Vagina (tissue), 2 donors: ENCODE measurements at regions not wholly inside any gene's neighbourhood (a gene's known extent, or its start where the extent isn't known, plus 50 kb on each side); places are given as distances from the start of the nearest gene placed in this dataset.

Source experiments
- DNase-seq, 2 donors: peaks; one replicate each; pipeline ENCODE4 v3.0.0-alpha.2; 2017; ENCODE audit errors: extremely low spot score in 2 of 2
- H3K27ac ChIP-seq: fragments of 200-600 bp; sonication (generic); one replicate; pipeline ENCODE4 v1.5.1; 2019
- H3K27me3 ChIP-seq: fragments of 200-600 bp; sonication (generic); one replicate; pipeline ENCODE4 v1.5.1; 2019
- H3K36me3 ChIP-seq, 2 donors: fragments of 200-600 bp; sonication (generic); one replicate each; pipeline ENCODE4 v1.5.1; 2017 to 2019
- H3K4me1 ChIP-seq: fragments of 200-600 bp; sonication (generic); one replicate; pipeline ENCODE4 v1.5.1; 2019
- H3K4me3 ChIP-seq, 2 donors: fragments of 200-600 bp; sonication (generic); 1 replicate in 1 of 2; 2 replicates in 1 of 2; pipeline ENCODE4 v1.5.1; 2016 to 2019
- H3K9me3 ChIP-seq: fragments of 200-600 bp; sonication (generic); one replicate; pipeline ENCODE4 v1.5.1; 2019
- POLR2A ChIP-seq, 2 donors: fragments of 450-650 bp; IDR thresholded peaks; one replicate each; pipeline ENCODE4 v1.6.1; 2017; ENCODE audit warnings: antibody characterized with exemption in 2 of 2, mild to moderate bottlenecking in 2 of 2, moderate library complexity in 2 of 2
- POLR2AphosphoS5 ChIP-seq, 2 donors: sonication (generic); formaldehyde crosslinking; IDR thresholded peaks; one replicate each; pipeline ENCODE4 v1.9.0; 2017; ENCODE audit warnings: antibody characterized with exemption in 2 of 2, mild to moderate bottlenecking in 2 of 2, low read depth in 1 of 2; ENCODE audit not compliant: insufficient read depth in 1 of 2
- intact Hi-C: fragments of 100-400 bp; cut with DNase I; formaldehyde crosslinking; loops from one replicate; pipeline ENCODE4 v1.15.1; 2023
- TF ChIP-seq, protein P1 (sequence below), 3 experiments: fragments of 450-650 bp in 2 of 3; fragments of 200-600 bp in 1 of 3; sonication (generic) in 1 of 3; IDR thresholded peaks; one replicate each; pipeline ENCODE4 v1.5.1; 2017 to 2019; ENCODE audit warnings: antibody characterized with exemption in 3 of 3, mild to moderate bottlenecking in 2 of 3, moderate library complexity in 2 of 3

- no peak for DNase-seq
- Histone ChIP-seq H3K9me3 (no peaks in the 10 kb centered on the region), H3K4me1 (no peaks in the 10 kb centered on the region), H3K4me3 (no peak overlapping the region), H3K27me3 (no peaks in the 10 kb centered on the region), H3K27ac (no peak overlapping the region), H3K36me3 (no peaks in the 10 kb centered on the region)
- intact Hi-C loops, result no loop called here
- no peak for TF ChIP-seq POLR2AphosphoS5 (IDR thresholded peaks at IDR 0.05; ENCODE audit: insufficient read depth in 1 of 2, low read depth in 1 of 2)
- TF ChIP-seq, protein P1, sequence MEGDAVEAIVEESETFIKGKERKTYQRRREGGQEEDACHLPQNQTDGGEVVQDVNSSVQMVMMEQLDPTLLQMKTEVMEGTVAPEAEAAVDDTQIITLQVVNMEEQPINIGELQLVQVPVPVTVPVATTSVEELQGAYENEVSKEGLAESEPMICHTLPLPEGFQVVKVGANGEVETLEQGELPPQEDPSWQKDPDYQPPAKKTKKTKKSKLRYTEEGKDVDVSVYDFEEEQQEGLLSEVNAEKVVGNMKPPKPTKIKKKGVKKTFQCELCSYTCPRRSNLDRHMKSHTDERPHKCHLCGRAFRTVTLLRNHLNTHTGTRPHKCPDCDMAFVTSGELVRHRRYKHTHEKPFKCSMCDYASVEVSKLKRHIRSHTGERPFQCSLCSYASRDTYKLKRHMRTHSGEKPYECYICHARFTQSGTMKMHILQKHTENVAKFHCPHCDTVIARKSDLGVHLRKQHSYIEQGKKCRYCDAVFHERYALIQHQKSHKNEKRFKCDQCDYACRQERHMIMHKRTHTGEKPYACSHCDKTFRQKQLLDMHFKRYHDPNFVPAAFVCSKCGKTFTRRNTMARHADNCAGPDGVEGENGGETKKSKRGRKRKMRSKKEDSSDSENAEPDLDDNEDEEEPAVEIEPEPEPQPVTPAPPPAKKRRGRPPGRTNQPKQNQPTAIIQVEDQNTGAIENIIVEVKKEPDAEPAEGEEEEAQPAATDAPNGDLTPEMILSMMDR (IDR thresholded peaks at IDR 0.05), result no peak
- no peak for TF ChIP-seq POLR2A (IDR thresholded peaks at IDR 0.05)
These were observed 566.4 kb downstream of the AJAP1 start for GRCh38 chr1:5220821-5221220.

DNA sequence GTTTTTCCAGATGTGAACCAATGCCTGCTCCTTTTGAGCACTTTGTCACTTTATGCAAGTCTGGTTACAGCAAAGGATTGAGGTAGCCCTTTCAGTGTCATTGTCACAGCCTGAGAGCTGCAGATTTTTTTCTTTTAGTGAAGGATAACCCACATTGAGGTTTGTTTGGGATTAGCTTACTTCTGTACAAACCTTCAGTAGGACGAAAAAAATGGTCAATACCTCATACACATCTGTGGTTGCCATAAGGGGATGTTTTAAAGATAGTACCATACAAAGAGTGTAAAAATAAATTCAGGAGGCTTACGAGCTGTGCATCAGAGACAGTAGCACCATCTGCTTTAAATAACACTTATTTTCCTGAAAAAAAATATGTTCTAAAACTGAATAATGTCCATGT, 566.0 kb downstream of the AJAP1 start:
- no peak overlapping the region for H3K27ac ChIP-seq
- H3K27me3 ChIP-seq, result no peaks in the 10 kb centered on the region
- no peaks in the 10 kb centered on the region for H3K9me3 ChIP-seq
- intact Hi-C loops, result no loop called here
- DNase-seq, result no peak
- H3K4me3 ChIP-seq, result no peak overlapping the region
- H3K36me3 ChIP-seq, result no peaks in the 10 kb centered on the region
- H3K4me1 ChIP-seq, result no peaks in the 10 kb centered on the region
- no peak for TF ChIP-seq POLR2A (IDR thresholded peaks at IDR 0.05)

DNA sequence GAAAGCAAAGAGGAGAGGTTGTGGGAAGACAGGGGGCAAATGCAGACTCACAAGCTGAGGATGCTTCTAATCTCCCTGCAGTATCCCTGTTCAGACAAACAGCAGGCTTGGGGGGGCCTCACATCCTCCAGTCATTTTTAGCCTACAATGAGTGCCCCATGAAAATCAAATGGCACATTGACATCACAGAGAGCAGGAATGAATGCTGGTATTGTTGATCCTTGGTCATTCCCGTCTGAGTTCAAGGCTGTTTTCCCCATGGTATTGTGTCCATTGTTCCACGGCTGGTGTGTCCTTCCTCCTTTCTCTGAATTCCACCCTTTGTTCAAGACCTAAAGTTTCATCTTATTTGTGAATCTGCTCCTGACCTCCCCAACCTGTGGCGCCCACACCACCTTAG, 545.6 kb downstream of the AJAP1 start:
- TF ChIP-seq POLR2AphosphoS5 (IDR thresholded peaks at IDR 0.05; ENCODE audit: insufficient read depth in 1 of 2, low read depth in 1 of 2) (no peak), POLR2A (IDR thresholded peaks at IDR 0.05) (no peak)
- TF ChIP-seq, protein P1 (IDR thresholded peaks at IDR 0.05), result no peak

DNA sequence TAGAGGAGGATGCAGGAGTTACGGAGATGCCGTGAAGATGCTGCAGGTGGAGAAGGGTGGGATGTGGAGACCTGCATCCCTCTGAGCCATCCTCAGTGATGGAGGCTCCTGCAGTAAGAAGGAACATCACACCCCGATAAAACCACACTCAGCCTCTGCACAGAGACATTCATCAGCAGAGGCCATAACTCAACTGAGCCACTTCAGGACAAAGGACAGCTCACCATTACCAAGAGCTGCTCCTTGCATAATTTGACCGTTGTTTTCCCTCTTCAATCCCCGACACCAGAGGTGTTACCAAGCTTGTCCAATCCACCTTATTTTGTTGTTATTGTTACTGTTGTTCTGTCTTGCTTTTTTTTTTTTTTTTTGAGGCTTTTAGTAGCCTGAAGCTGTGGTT, 543.9 kb downstream of the AJAP1 start:
- no peak overlapping the region for H3K27ac ChIP-seq
- no peaks in the 10 kb centered on the region for H3K36me3 ChIP-seq
- no peaks in the 10 kb centered on the region for H3K9me3 ChIP-seq
- no peaks in the 10 kb centered on the region for H3K27me3 ChIP-seq
- TF ChIP-seq POLR2AphosphoS5 (IDR thresholded peaks at IDR 0.05; ENCODE audit: insufficient read depth in 1 of 2, low read depth in 1 of 2), result no peak
- no peak for TF ChIP-seq POLR2A (IDR thresholded peaks at IDR 0.05)
- TF ChIP-seq, protein P1 (IDR thresholded peaks at IDR 0.05), result no peak
- no peak overlapping the region for H3K4me3 ChIP-seq
- no peaks in the 10 kb centered on the region for H3K4me1 ChIP-seq
- intact Hi-C loops, result no loop called here
- DNase-seq, result no peak

More for the DNA sequence above, 545.6 kb downstream of the AJAP1 start:
- Histone ChIP-seq H3K27ac (no peak overlapping the region), H3K4me3 (no peak overlapping the region), H3K9me3 (no peaks in the 10 kb centered on the region), H3K27me3 (no peaks in the 10 kb centered on the region), H3K36me3 (no peaks in the 10 kb centered on the region), H3K4me1 (no peaks in the 10 kb centered on the region)
- DNase-seq, result no peak
- intact Hi-C loops, result no loop called here

GRCh38 chr1:5191470-5191869, 537.1 kb downstream of the AJAP1 start:
- Histone ChIP-seq H3K27me3 (no peaks in the 10 kb centered on the region), H3K9me3 (no peaks in the 10 kb centered on the region), H3K27ac (no peak overlapping the region), H3K36me3 (no peaks in the 10 kb centered on the region), H3K4me3 (no peak overlapping the region), H3K4me1 (no peaks in the 10 kb centered on the region)
- intact Hi-C loops, result no loop called here
- no peak for DNase-seq
- TF ChIP-seq, protein P1 (IDR thresholded peaks at IDR 0.05), result no peak
- no peak for TF ChIP-seq POLR2AphosphoS5 (IDR thresholded peaks at IDR 0.05; ENCODE audit: insufficient read depth in 1 of 2, low read depth in 1 of 2)
- TF ChIP-seq POLR2A (IDR thresholded peaks at IDR 0.05), result no peak

- H3K4me3 ChIP-seq, result no peak overlapping the region
- no peaks in the 10 kb centered on the region for H3K9me3 ChIP-seq
- H3K4me1 ChIP-seq, result no peaks in the 10 kb centered on the region
- no peaks in the 10 kb centered on the region for H3K36me3 ChIP-seq
- H3K27ac ChIP-seq, result no peak overlapping the region
- no peaks in the 10 kb centered on the region for H3K27me3 ChIP-seq
- TF ChIP-seq POLR2AphosphoS5 (IDR thresholded peaks at IDR 0.05; ENCODE audit: insufficient read depth in 1 of 2, low read depth in 1 of 2), result no peak
- TF ChIP-seq, protein P1 (IDR thresholded peaks at IDR 0.05), result no peak
- TF ChIP-seq POLR2A (IDR thresholded peaks at IDR 0.05), result no peak
- DNase-seq, result peak in 1 of 2 donors; percentile 2
- intact Hi-C loops, result no loop called here
These were observed 535.0 kb downstream of the AJAP1 start for GRCh38 chr1:5189384-5189783.
